ENCODE measurements at regions not wholly inside any gene's neighbourhood (a gene's known extent, or its start where the extent isn't known, plus 50 kb on each side); places are given as distances from the start of the nearest gene placed in this dataset.
"Not testable (repeated sequence)": the region's sequence is repeated elsewhere in the genome, so short reads cannot be mapped to it uniquely, and the experiment has no call there.

DNA sequence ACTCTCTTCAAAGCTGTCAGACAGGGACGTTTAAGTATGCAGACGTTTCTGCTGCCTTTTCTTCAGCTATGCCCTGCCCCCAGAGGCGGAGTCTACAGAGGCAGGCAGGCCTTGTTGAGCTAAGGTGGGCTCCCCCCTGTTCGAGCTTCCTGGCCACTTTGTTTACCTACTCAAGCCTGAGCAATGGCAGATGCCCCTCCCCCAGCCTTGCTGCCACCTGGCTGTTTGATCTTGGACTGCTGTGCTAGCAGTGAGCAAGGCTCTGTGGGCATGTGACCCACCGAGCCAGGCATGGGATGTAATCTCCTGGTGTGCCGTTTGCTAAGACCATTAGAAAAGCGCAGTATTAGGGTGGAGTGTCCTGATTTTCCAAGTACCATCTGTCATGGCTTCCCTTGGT is 900.4 kb upstream of the MDGA2 start:
- no peak for DNase-seq (ENCODE audit: extremely low spot score)
- Histone ChIP-seq H3K4me1 (ENCODE audit: insufficient read depth) (no peaks in the 10 kb centered on the region), H3K4me3 (ENCODE audit: low read depth, low read length) (no peak overlapping the region), H3K27ac (ENCODE audit: low read depth) (no peak overlapping the region), H3K36me3 (ENCODE audit: insufficient read depth) (no peaks in the 10 kb centered on the region)
- WGBS = 68% methylated on average over 7 of the region's 7 CpGs

GRCh38 chr14:48568688-48569087 is 893.3 kb upstream of the MDGA2 start:
- Histone ChIP-seq H3K4me3 (ENCODE audit: low read depth, low read length) (no peak overlapping the region), H3K27ac (ENCODE audit: low read depth) (no peak overlapping the region), H3K36me3 (ENCODE audit: insufficient read depth) (no peaks in the 10 kb centered on the region), H3K4me1 (ENCODE audit: insufficient read depth) (no peaks in the 10 kb centered on the region)
- 46% methylated on average over 2 of the region's 2 CpGs for WGBS
- no peak for DNase-seq (ENCODE audit: extremely low spot score)

GRCh38 chr14:48568252-48568651 is 892.8 kb upstream of the MDGA2 start:
- Histone ChIP-seq H3K4me3 (ENCODE audit: low read depth, low read length) (no peak overlapping the region), H3K27ac (ENCODE audit: low read depth) (no peak overlapping the region), H3K36me3 (ENCODE audit: insufficient read depth) (no peaks in the 10 kb centered on the region), H3K4me1 (ENCODE audit: insufficient read depth) (no peaks in the 10 kb centered on the region)
- WGBS = 58% methylated on average over 1 of the region's 1 CpG
- DNase-seq (ENCODE audit: extremely low spot score) = no peak

DNA sequence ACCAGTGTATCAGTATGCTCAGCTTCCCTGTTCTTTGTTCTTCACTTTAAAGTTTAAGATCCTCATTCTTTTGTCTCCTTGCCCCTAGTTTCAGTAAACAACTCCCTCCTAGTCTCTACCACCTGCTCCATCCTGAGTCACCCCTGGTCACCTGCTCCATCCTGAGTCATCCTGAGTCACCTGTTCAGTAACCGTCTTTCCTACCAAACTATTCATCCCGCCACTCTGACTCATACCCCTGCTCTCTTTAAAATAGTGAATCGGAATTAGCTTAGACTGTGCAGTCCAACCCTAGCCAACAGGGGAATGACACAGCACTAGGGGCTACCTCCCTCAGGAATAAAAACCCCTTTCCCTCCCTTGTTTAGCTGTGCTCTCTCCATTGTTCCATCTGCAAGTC is 888.1 kb upstream of the MDGA2 start:
- WGBS = 94% methylated on average over 3 of the region's 3 CpGs
- no peaks in the 10 kb centered on the region for H3K4me1 ChIP-seq (ENCODE audit: insufficient read depth)
- H3K36me3 ChIP-seq (ENCODE audit: insufficient read depth) = peaks cover 1% of the 10 kb centered on the region
- no peak overlapping the region for H3K4me3 ChIP-seq (ENCODE audit: low read depth, low read length)
- no peak overlapping the region for H3K27ac ChIP-seq (ENCODE audit: low read depth)
- no peak for DNase-seq (ENCODE audit: extremely low spot score)

DNA sequence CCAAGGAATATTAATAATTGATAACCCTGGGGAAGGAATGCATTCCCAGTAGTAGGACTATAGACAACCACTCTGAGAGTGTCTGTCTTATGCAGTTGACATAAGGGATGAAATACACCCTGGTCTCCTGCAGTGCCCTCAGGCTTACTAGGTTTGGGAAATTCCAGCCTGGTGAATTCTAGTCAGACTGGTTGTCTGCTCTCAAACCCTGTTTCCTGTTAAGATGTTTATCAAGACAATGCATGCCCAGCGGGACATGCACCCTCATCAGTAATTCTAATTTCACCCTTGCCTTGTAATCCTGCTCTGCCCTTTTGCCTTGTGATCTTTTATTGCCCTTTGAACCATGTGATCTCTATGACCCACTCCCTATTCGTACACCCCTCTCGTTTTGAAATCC is 886.0 kb upstream of the MDGA2 start:
- WGBS = 49% methylated on average over 3 of the region's 3 CpGs
- not testable (repeated sequence) for H3K4me3 ChIP-seq (ENCODE audit: low read depth, low read length); DNase-seq (ENCODE audit: extremely low spot score); H3K27ac ChIP-seq (ENCODE audit: low read depth); H3K36me3 ChIP-seq (ENCODE audit: insufficient read depth); H3K4me1 ChIP-seq (ENCODE audit: insufficient read depth)

DNA sequence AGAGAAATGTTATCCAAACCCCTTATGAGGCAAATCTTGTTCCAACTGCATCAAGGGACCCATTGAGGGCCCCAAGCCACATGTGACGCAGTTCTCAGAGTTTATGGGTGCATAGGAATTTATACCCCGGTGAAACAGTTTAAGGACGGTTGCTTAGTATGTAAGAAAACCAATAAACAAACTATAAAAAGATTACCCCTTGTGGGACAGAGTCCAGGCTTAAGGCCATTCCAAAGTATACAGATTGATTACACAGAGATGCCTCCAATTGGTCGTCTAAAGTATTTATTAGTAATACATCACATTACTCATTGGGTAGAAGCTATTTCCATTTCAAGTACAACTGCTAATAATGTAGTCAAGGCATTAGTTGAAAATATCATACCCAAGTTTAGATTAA is 885.0 kb upstream of the MDGA2 start:
- Histone ChIP-seq H3K4me1 (ENCODE audit: insufficient read depth) (no peaks in the 10 kb centered on the region), H3K27ac (ENCODE audit: low read depth) (no peak overlapping the region), H3K4me3 (ENCODE audit: low read depth, low read length) (no peak overlapping the region), H3K36me3 (ENCODE audit: insufficient read depth) (peaks cover 1% of the 10 kb centered on the region)
- DNase-seq (ENCODE audit: extremely low spot score) = no peak
- WGBS = 37% methylated on average over 4 of the region's 4 CpGs

DNA sequence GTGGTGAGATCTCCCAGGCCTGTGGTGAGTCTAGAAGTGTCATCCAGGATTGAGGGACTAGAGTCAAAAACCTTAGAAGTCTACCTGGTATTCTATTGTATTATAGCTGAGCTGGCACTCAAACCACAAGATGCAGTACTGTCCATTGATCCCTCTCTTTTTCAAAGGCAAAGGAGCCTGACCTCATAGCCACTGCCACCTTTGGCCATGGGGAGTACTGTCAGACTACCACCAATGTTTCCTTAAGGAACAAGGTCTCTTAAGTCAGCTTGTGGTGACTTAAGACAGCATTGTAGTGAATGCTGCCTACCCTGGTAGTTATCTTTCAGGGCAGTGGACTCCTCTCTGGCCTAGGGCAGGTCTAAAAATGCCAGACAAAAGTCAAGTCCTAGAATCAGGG is 878.0 kb upstream of the MDGA2 start:
- no peak overlapping the region for H3K27ac ChIP-seq (ENCODE audit: low read depth)
- H3K36me3 ChIP-seq (ENCODE audit: insufficient read depth) = no peaks in the 10 kb centered on the region
- H3K4me3 ChIP-seq (ENCODE audit: low read depth, low read length) = no peak overlapping the region
- DNase-seq (ENCODE audit: extremely low spot score) = no peak
- H3K4me1 ChIP-seq (ENCODE audit: insufficient read depth) = no peaks in the 10 kb centered on the region

- H3K4me3 ChIP-seq (ENCODE audit: low read depth, low read length) = no peak overlapping the region
- H3K36me3 ChIP-seq (ENCODE audit: insufficient read depth) = no peaks in the 10 kb centered on the region
- DNase-seq (ENCODE audit: extremely low spot score) = no peak
- 78% methylated on average over 4 of the region's 4 CpGs for WGBS
- no peak overlapping the region for H3K27ac ChIP-seq (ENCODE audit: low read depth)
- H3K4me1 ChIP-seq (ENCODE audit: insufficient read depth) = no peaks in the 10 kb centered on the region
Measured at GRCh38 chr14:48546996-48547395, 871.6 kb upstream of the MDGA2 start.

DNA sequence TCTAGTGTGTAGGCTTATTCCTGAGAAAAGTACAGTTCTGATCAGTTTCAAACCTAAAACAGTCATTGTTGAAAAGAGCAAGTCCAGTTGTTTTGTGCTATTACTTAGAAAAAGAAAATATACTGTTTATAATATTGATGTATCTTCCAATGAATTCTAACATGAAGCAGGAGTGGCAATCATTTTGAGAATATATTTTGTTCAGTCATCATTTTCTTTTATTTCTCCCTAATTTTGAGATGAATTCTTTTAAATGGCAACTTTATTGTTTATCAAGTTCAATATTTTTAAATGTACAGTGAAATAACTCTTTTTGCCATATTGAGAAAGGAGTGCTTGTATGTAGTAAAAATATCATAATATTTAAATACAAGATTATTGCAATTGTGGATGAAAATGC is 862.2 kb upstream of the MDGA2 start:
- no peaks in the 10 kb centered on the region for H3K36me3 ChIP-seq (ENCODE audit: insufficient read depth)
- H3K4me3 ChIP-seq (ENCODE audit: low read depth, low read length) = no peak overlapping the region
- no peak for DNase-seq (ENCODE audit: extremely low spot score)
- no peaks in the 10 kb centered on the region for H3K4me1 ChIP-seq (ENCODE audit: insufficient read depth)
- H3K27ac ChIP-seq (ENCODE audit: low read depth) = no peak overlapping the region

DNA sequence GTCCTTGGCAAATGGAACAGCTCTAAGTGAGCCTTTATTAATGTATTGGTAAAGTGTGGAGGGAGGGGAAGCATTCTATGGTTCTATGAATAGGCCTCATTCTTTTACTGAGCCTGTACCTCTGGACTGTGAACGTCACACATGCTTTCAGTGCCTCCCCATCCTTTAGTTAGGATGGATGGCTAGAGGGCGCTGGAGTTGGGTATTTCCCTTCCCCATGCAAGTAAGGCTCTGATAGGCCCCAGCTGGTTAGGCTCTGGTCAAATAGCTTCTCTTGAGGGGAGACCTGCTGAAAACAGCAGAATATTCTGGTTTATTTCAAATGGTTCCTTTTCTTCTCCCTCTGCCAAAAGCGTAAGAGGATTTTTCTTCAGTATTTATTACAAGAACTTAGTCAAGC is 860.9 kb upstream of the MDGA2 start:
- H3K27ac ChIP-seq (ENCODE audit: low read depth) = no peak overlapping the region
- DNase-seq (ENCODE audit: extremely low spot score) = no peak
- H3K4me1 ChIP-seq (ENCODE audit: insufficient read depth) = no peaks in the 10 kb centered on the region
- no peaks in the 10 kb centered on the region for H3K36me3 ChIP-seq (ENCODE audit: insufficient read depth)
- H3K4me3 ChIP-seq (ENCODE audit: low read depth, low read length) = no peak overlapping the region
- WGBS = 62% methylated on average over 3 of the region's 3 CpGs

GRCh38 chr14:48527832-48528231 is 852.4 kb upstream of the MDGA2 start:
- Histone ChIP-seq H3K4me3 (ENCODE audit: low read depth, low read length) (no peak overlapping the region), H3K27ac (ENCODE audit: low read depth) (no peak overlapping the region), H3K4me1 (ENCODE audit: insufficient read depth) (no peaks in the 10 kb centered on the region), H3K36me3 (ENCODE audit: insufficient read depth) (no peaks in the 10 kb centered on the region)
- no peak for DNase-seq (ENCODE audit: extremely low spot score)
- WGBS = 23% methylated on average over 2 of the region's 2 CpGs

DNA sequence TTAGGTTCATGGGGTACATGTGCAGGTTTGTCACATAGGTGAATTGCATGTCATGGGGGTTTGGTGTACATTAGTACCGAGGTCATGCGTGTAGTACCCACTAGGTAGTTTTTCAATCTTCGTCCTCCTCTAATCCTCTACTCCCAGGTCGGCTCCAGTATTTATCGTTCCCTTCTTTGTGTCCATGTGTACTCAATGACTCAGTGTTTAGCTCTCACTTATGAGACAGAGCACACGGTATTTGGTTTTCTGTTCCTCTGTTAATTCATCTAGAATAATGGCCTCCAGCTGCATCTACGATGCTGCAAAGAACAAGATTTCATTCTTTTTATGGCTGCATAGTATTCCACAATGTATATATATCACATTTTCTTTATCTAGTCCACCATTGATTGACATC is 850.9 kb upstream of the MDGA2 start:
- DNase-seq (ENCODE audit: extremely low spot score) = no peak
- 78% methylated on average over 7 of the region's 7 CpGs for WGBS
- Histone ChIP-seq H3K36me3 (ENCODE audit: insufficient read depth) (no peaks in the 10 kb centered on the region), H3K27ac (ENCODE audit: low read depth) (no peak overlapping the region), H3K4me3 (ENCODE audit: low read depth, low read length) (no peak overlapping the region), H3K4me1 (ENCODE audit: insufficient read depth) (no peaks in the 10 kb centered on the region)

DNA sequence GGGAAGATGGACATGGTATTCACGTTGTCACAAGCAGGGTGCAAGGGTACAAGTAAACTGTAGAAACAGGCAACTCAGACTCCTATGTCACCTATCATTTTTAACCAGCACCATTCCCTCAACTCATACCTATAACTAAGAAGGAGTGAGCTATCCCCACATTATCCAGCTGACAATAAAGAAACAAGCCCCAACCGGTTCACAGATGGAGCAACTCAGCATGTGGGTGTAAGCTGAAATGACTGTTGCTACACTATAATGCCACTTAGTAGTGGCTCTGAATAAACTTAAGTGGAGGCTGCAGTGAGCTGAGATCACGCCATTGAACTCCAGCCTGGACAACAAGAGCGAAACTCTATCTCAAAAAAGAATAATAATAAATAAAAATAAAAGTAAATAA is 829.5 kb upstream of the MDGA2 start:
- DNase-seq (ENCODE audit: extremely low spot score) = no peak
- Histone ChIP-seq H3K4me3 (ENCODE audit: low read depth, low read length) (no peak overlapping the region), H3K27ac (ENCODE audit: low read depth) (no peak overlapping the region), H3K4me1 (ENCODE audit: insufficient read depth) (no peaks in the 10 kb centered on the region), H3K36me3 (ENCODE audit: insufficient read depth) (no peaks in the 10 kb centered on the region)
- WGBS = 82% methylated on average over 4 of the region's 4 CpGs

DNA sequence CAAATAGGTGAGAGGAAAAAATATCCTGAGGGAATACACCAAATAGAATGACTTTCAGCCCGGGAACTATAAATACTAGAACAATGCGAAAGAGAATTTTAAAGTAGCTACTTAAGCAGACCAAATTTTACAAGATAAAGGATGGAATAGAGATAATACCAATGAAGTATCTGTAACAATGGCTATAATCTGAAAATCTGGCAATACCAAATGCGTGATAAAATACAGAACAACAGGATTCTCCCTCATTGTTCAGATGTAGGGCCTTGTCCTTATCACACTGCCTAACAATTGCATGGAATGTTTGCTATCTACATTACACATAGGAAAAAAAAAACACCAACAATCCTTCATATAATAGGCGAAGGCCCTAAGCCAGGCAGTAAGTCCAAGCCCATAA is 815.4 kb upstream of the MDGA2 start:
- Histone ChIP-seq H3K4me3 (ENCODE audit: low read depth, low read length) (no peak overlapping the region), H3K36me3 (ENCODE audit: insufficient read depth) (no peaks in the 10 kb centered on the region), H3K4me1 (ENCODE audit: insufficient read depth) (no peaks in the 10 kb centered on the region), H3K27ac (ENCODE audit: low read depth) (no peak overlapping the region)
- 91% methylated on average over 4 of the region's 4 CpGs for WGBS
- no peak for DNase-seq (ENCODE audit: extremely low spot score)

GRCh38 chr14:48473944-48474343 is 798.5 kb upstream of the MDGA2 start:
- WGBS = 85% methylated on average over 1 of the region's 1 CpG
- no peak for DNase-seq (ENCODE audit: extremely low spot score)
- no peak overlapping the region for H3K4me3 ChIP-seq (ENCODE audit: low read depth, low read length)
- no peaks in the 10 kb centered on the region for H3K4me1 ChIP-seq (ENCODE audit: insufficient read depth)
- no peak overlapping the region for H3K27ac ChIP-seq (ENCODE audit: low read depth)
- H3K36me3 ChIP-seq (ENCODE audit: insufficient read depth) = no peaks in the 10 kb centered on the region

All from urinary bladder (tissue), 3 donors.